ENCODE measurements at regions not wholly inside any gene's neighbourhood (a gene's known extent, or its start where the extent isn't known, plus 50 kb on each side); places are given as distances from the start of the nearest gene placed in this dataset.
"Not testable (repeated sequence)": the region's sequence is repeated elsewhere in the genome, so short reads cannot be mapped to it uniquely, and the experiment has no call there.

GRCh38 chr4:86452924-86453531 lies 93.2 kb upstream of the MAPK10 start:
- Histone ChIP-seq H3K9me3 (ENCODE audit: control insufficient read depth in 4 of 4, low read length in 3 of 4) (no peaks in the 10 kb centered on the region), H3K4me3 (ENCODE audit: low read depth in 1 of 3, low read length in 3 of 3) (peak overlapping the region in 1 of 3 donors; percentile 17), H3K27me3 (ENCODE audit: control insufficient read depth in 4 of 4, insufficient read depth in 4 of 4, low read length in 3 of 4) (peaks cover 0 to 5% (median 2%) of the 10 kb centered on the region in 4 donors), H3K9ac (ENCODE audit: low read depth in 1 of 2, low read length in 2 of 2) (no peak overlapping the region), H3K27ac (ENCODE audit: low read depth in 1 of 2, low read length in 2 of 2) (no peak overlapping the region), H3K36me3 (ENCODE audit: control insufficient read depth in 4 of 4, insufficient read depth in 3 of 4, low read depth in 1 of 4, low read length in 3 of 4) (no peaks in the 10 kb centered on the region), H3K4me1 (ENCODE audit: control insufficient read depth in 4 of 4, insufficient read depth in 4 of 4, low read length in 3 of 4) (no peaks in the 10 kb centered on the region)
- 65% methylated on average over 11 of the region's 11 CpGs for WGBS
- TF ChIP-seq MAX (IDR thresholded peaks at IDR 0.05) (no peak), FOXA2 (IDR thresholded peaks at IDR 0.05) (no peak), FOXA1 (IDR thresholded peaks at IDR 0.05) (no peak), ZBTB33 (IDR thresholded peaks at IDR 0.05) (no peak), RXRA (IDR thresholded peaks at IDR 0.05) (no peak), CTCF (IDR thresholded peaks at IDR 0.05; ENCODE audit: low read depth, low read length, missing input control) (no peak), HNF4G (IDR thresholded peaks at IDR 0.05) (no peak), EGR1 (IDR thresholded peaks at IDR 0.05; ENCODE audit: low read depth in 2 of 2) (no peak), SP1 (IDR thresholded peaks at IDR 0.05) (no peak), ATF3 (IDR thresholded peaks at IDR 0.05) (no peak), YY1 (IDR thresholded peaks at IDR 0.05) (no peak), HNF4A (conservative IDR thresholded peaks at IDR 0.05) (no peak), GABPA (IDR thresholded peaks at IDR 0.05 in 1 of 2, conservative IDR thresholded peaks at IDR 0.05 in 1 of 2) (no peak), JUND (IDR thresholded peaks at IDR 0.05) (no peak)
- DNase-seq (ENCODE audit: low spot score): no peak

- not testable (repeated sequence) for H3K27ac ChIP-seq (ENCODE audit: low read depth in 1 of 2, low read length in 2 of 2); DNase-seq (ENCODE audit: low spot score); H3K36me3 ChIP-seq (ENCODE audit: control insufficient read depth in 4 of 4, insufficient read depth in 3 of 4, low read depth in 1 of 4, low read length in 3 of 4); H3K4me3 ChIP-seq (ENCODE audit: low read depth in 1 of 3, low read length in 3 of 3); H3K27me3 ChIP-seq (ENCODE audit: control insufficient read depth in 4 of 4, insufficient read depth in 4 of 4, low read length in 3 of 4); H3K9ac ChIP-seq (ENCODE audit: low read depth in 1 of 2, low read length in 2 of 2); H3K4me1 ChIP-seq (ENCODE audit: control insufficient read depth in 4 of 4, insufficient read depth in 4 of 4, low read length in 3 of 4); H3K9me3 ChIP-seq (ENCODE audit: control insufficient read depth in 4 of 4, low read length in 3 of 4)
- 54% methylated on average over 2 of the region's 2 CpGs for WGBS
Measured at GRCh38 chr4:86453611-86454072, 93.8 kb upstream of the MAPK10 start.

- Histone ChIP-seq H3K27ac (ENCODE audit: low read depth in 1 of 2, low read length in 2 of 2) (no peak overlapping the region), H3K4me1 (ENCODE audit: control insufficient read depth in 4 of 4, insufficient read depth in 4 of 4, low read length in 3 of 4) (no peaks in the 10 kb centered on the region), H3K4me3 (ENCODE audit: low read depth in 1 of 3, low read length in 3 of 3) (no peak overlapping the region), H3K9ac (ENCODE audit: low read depth in 1 of 2, low read length in 2 of 2) (no peak overlapping the region), H3K36me3 (ENCODE audit: control insufficient read depth in 4 of 4, insufficient read depth in 3 of 4, low read depth in 1 of 4, low read length in 3 of 4) (no peaks in the 10 kb centered on the region), H3K9me3 (ENCODE audit: control insufficient read depth in 4 of 4, low read length in 3 of 4) (no peaks in the 10 kb centered on the region), H3K27me3 (ENCODE audit: control insufficient read depth in 4 of 4, insufficient read depth in 4 of 4, low read length in 3 of 4) (no peaks in the 10 kb centered on the region)
- 90% methylated on average over 5 of the region's 5 CpGs for WGBS
- DNase-seq (ENCODE audit: low spot score): no peak
- TF ChIP-seq ZBTB33 (IDR thresholded peaks at IDR 0.05) (no peak), HNF4A (conservative IDR thresholded peaks at IDR 0.05) (no peak), EGR1 (IDR thresholded peaks at IDR 0.05; ENCODE audit: low read depth in 2 of 2) (no peak), YY1 (IDR thresholded peaks at IDR 0.05) (no peak), REST (IDR thresholded peaks at IDR 0.05) (no peak), RXRA (IDR thresholded peaks at IDR 0.05) (no peak), MAX (IDR thresholded peaks at IDR 0.05) (no peak), FOXA2 (IDR thresholded peaks at IDR 0.05) (no peak), ATF3 (IDR thresholded peaks at IDR 0.05) (no peak), HNF4G (IDR thresholded peaks at IDR 0.05) (no peak), RAD21 (IDR thresholded peaks at IDR 0.05) (no peak)
Measured at GRCh38 chr4:86461849-86462248, 102.0 kb upstream of the MAPK10 start.
